ENCODE measurements at regions not wholly inside any gene's neighbourhood (a gene's known extent, or its start where the extent isn't known, plus 50 kb on each side); places are given as distances from the start of the nearest gene placed in this dataset.
A peak's percentile ranks its signal among the peaks of the same experiment; 100 is the strongest.

- ChIA-PET CTCF (interaction anchor here (1.0 to 1.5 kb wide), 3 partner anchors 52 to 142 kb away, joined by 3 read pairs; no protein-coding TSS in a partner anchor), SMC1A (ENCODE audit: uncharacterized antibody, unreplicated experiment) (interaction anchor here (0.9 to 1.5 kb wide), 4 partner anchors 10 to 132 kb away, joined by 4 to 5 read pairs (median 4); no protein-coding TSS in a partner anchor), RAD21 (ENCODE audit: unreplicated experiment) (no interaction called here), POLR2A (no interaction called here)
- no peak overlapping the region for H3K4me2 ChIP-seq (ENCODE audit: control insufficient read depth, insufficient read depth)
- intact Hi-C loops (cut with micrococcal nuclease; ENCODE audit: unreplicated experiment) (no loop called here), in situ Hi-C loops (cut with MboI) (no loop called here)
- no peak for DNase-seq (ENCODE audit: low read depth, low spot score)
- H3K79me2 ChIP-seq (ENCODE audit: control insufficient read depth, insufficient read depth, low read length): no peaks in the 10 kb centered on the region
- BruUV-seq (replicated peaks): no TSS peak
- TF ChIP-seq POU2F2 (IDR thresholded peaks at IDR 0.05; ENCODE audit: borderline replicate concordance, low read depth, low read length): no peak
- no peak for TF ChIP-seq ETV6 (conservative IDR thresholded peaks at IDR 0.05 in 1 of 2, IDR thresholded peaks at IDR 0.05 in 1 of 2; ENCODE audit: borderline replicate concordance in 1 of 2, low read depth in 1 of 2)
- no peak for TF ChIP-seq TCF7 (IDR thresholded peaks at IDR 0.05; ENCODE audit: borderline replicate concordance)
- TF ChIP-seq SPI1 (IDR thresholded peaks at IDR 0.05; ENCODE audit: borderline replicate concordance, insufficient read depth, low read depth, low read length): 0 out of 2 replicates have a peak, but pooled peaks have one; percentile 9
- H2AFZ ChIP-seq (ENCODE audit: control insufficient read depth, low read depth, low read length): no peak overlapping the region
- 52% methylated on average over 8 of the region's 8 CpGs for WGBS (ENCODE audit: insufficient coverage, insufficient replicate concordance, low lambda C conversion rate, missing lambda C conversion rate)
- H3K4me1 ChIP-seq (ENCODE audit: control insufficient read depth, insufficient read depth, low read length): 0 out of 2 replicates have a peak, but pooled peaks cover 3% of the 10 kb centered on the region
- no peak overlapping the region for H3K27ac ChIP-seq (ENCODE audit: control insufficient read depth, insufficient read depth)
- no peak overlapping the region for H3K4me3 ChIP-seq
- H3K36me3 ChIP-seq (ENCODE audit: control insufficient read depth in 2 of 2, insufficient read depth in 2 of 2, low read length in 1 of 2): no peaks in the 10 kb centered on the region
- no peaks in the 10 kb centered on the region for H4K20me1 ChIP-seq (ENCODE audit: control insufficient read depth, insufficient read depth)
- H3K9ac ChIP-seq (ENCODE audit: control insufficient read depth, insufficient read depth, low read length): no peak overlapping the region
- no peaks in the 10 kb centered on the region; the same call in 2 of the 3 replicates for H3K9me3 ChIP-seq (replicated peaks; ENCODE audit: control insufficient read depth, insufficient read depth, low read length)
- no peak for FAIRE-seq
- H3K27me3 ChIP-seq (replicated peaks in 1 of 2; ENCODE audit: control insufficient read depth in 2 of 2, insufficient read depth in 2 of 2, low read length in 1 of 2): no peaks in the 10 kb centered on the region
- ATAC-seq: no peak
Measured at GRCh38 chr6:16822975-16823717, 61.9 kb upstream of the ATXN1 start.

- SMC1A ChIA-PET (ENCODE audit: uncharacterized antibody, unreplicated experiment): interaction anchor here (0.9 to 1.5 kb wide), 3 partner anchors 9 to 51 kb away, joined by 4 to 5 read pairs (median 4); no protein-coding TSS in a partner anchor
- 39% methylated on average over 2 of the region's 2 CpGs for WGBS (ENCODE audit: insufficient coverage, insufficient replicate concordance, low lambda C conversion rate, missing lambda C conversion rate)
- BruUV-seq (replicated peaks): no TSS peak
- FAIRE-seq (no peak), ATAC-seq (no peak), DNase-seq (ENCODE audit: low read depth, low spot score) (no peak)
- intact Hi-C loops (cut with micrococcal nuclease; ENCODE audit: unreplicated experiment): no loop called here
- Histone ChIP-seq H3K9me3 (replicated peaks; ENCODE audit: control insufficient read depth, insufficient read depth, low read length) (no peaks in the 10 kb centered on the region; the same call in 2 of the 3 replicates), H3K79me2 (ENCODE audit: control insufficient read depth, insufficient read depth, low read length) (no peaks in the 10 kb centered on the region), H3K4me1 (ENCODE audit: control insufficient read depth, insufficient read depth, low read length) (0 out of 2 replicates have a peak, but pooled peaks cover 3% of the 10 kb centered on the region), H3K9ac (ENCODE audit: control insufficient read depth, insufficient read depth, low read length) (no peak overlapping the region), H3K27me3 (replicated peaks in 1 of 2; ENCODE audit: control insufficient read depth in 2 of 2, insufficient read depth in 2 of 2, low read length in 1 of 2) (no peaks in the 10 kb centered on the region), H4K20me1 (ENCODE audit: control insufficient read depth, insufficient read depth) (no peaks in the 10 kb centered on the region), H3K27ac (ENCODE audit: control insufficient read depth, insufficient read depth) (no peak overlapping the region), H3K4me3 (no peak overlapping the region), H3K4me2 (ENCODE audit: control insufficient read depth, insufficient read depth) (no peak overlapping the region), H3K36me3 (ENCODE audit: control insufficient read depth in 2 of 2, insufficient read depth in 2 of 2, low read length in 1 of 2) (no peaks in the 10 kb centered on the region), H2AFZ (ENCODE audit: control insufficient read depth, low read depth, low read length) (no peak overlapping the region)
- CTCF ChIA-PET: interaction anchor here (0.7 to 1.6 kb wide), 4 partner anchors 52 to 275 kb away, joined by 3 to 4 read pairs (median 3); no protein-coding TSS in a partner anchor
- POLR2A ChIA-PET: no interaction called here
- in situ Hi-C loops (cut with MboI): no loop called here
- RAD21 ChIA-PET (ENCODE audit: unreplicated experiment): no interaction called here
- TF ChIP-seq BACH1 (IDR thresholded peaks at IDR 0.05; ENCODE audit: borderline replicate concordance): no peak
- no peak for TF ChIP-seq SIN3A (IDR thresholded peaks at IDR 0.05; ENCODE audit: low read depth, low read length)
- no peak for TF ChIP-seq FOS (IDR thresholded peaks at IDR 0.05; ENCODE audit: borderline replicate concordance, extremely low read depth, insufficient read length)
- no peak for TF ChIP-seq STAT3 (IDR thresholded peaks at IDR 0.05; ENCODE audit: low read depth, low read length)
- no peak for TF ChIP-seq SMC3 (IDR thresholded peaks at IDR 0.05; ENCODE audit: borderline replicate concordance, low read length)
- TF ChIP-seq BMI1 (IDR thresholded peaks at IDR 0.05; ENCODE audit: borderline replicate concordance): no peak
- no peak for TF ChIP-seq BCL11A (IDR thresholded peaks at IDR 0.05; ENCODE audit: low read depth, low read length)
- TF ChIP-seq CHD4 (IDR thresholded peaks at IDR 0.05): no peak
- TF ChIP-seq JUNB (IDR thresholded peaks at IDR 0.05): no peak
- TF ChIP-seq POLR2A (IDR thresholded peaks at IDR 0.05; ENCODE audit: low read depth, low read length): no peak
- TF ChIP-seq EED (IDR thresholded peaks at IDR 0.05; ENCODE audit: low read depth): no peak
- TF ChIP-seq ESRRA (IDR thresholded peaks at IDR 0.05; ENCODE audit: low read length): no peak
- TF ChIP-seq BHLHE40 (IDR thresholded peaks at IDR 0.05; ENCODE audit: borderline replicate concordance in 1 of 2, low read depth in 2 of 2, low read length in 1 of 2): no peak
- TF ChIP-seq SREBF1 (IDR thresholded peaks at IDR 0.05; ENCODE audit: low read length): no peak
- no peak for TF ChIP-seq SMARCA5 (IDR thresholded peaks at IDR 0.05)
- no peak for TF ChIP-seq SP1 (IDR thresholded peaks at IDR 0.05; ENCODE audit: low read depth, low read length)
Measured at GRCh38 chr6:16822529-16822928, 61.3 kb upstream of the ATXN1 start.
